ENCODE measurements at regions not wholly inside any gene's neighbourhood (a gene's known extent, or its start where the extent isn't known, plus 50 kb on each side); places are given as distances from the start of the nearest gene placed in this dataset.

GRCh38 chr7:45394117-45394708 is 180.0 kb upstream of the ADCY1 start:
- no peak overlapping the region for H3K4me3 ChIP-seq (ENCODE audit: low read length)
- DNase-seq (ENCODE audit: low read depth, low spot score), result no peak

- no peak overlapping the region for H3K4me3 ChIP-seq (ENCODE audit: low read length)
- DNase-seq (ENCODE audit: low read depth, low spot score), result no peak
Measured at GRCh38 chr7:45399069-45399468, 175.1 kb upstream of the ADCY1 start.

- no peak overlapping the region for H3K4me3 ChIP-seq (ENCODE audit: low read length)
- no peak for DNase-seq (ENCODE audit: low read depth, low spot score)
Measured at GRCh38 chr7:45400680-45401079, 173.5 kb upstream of the ADCY1 start.

- DNase-seq (ENCODE audit: low read depth, low spot score), result no peak
- H3K4me3 ChIP-seq (ENCODE audit: low read length), result no peak overlapping the region
Measured at GRCh38 chr7:45401155-45401554, 173.0 kb upstream of the ADCY1 start.

- DNase-seq (ENCODE audit: low read depth, low spot score), result no peak
- no peak overlapping the region for H3K4me3 ChIP-seq (ENCODE audit: low read length)
Measured at GRCh38 chr7:45401851-45402250, 172.3 kb upstream of the ADCY1 start.

GRCh38 chr7:45402480-45403218 is 171.5 kb upstream of the ADCY1 start:
- no peak overlapping the region for H3K4me3 ChIP-seq (ENCODE audit: low read length)
- DNase-seq (ENCODE audit: low read depth, low spot score), result peak; percentile 3

- no peak overlapping the region for H3K4me3 ChIP-seq (ENCODE audit: low read length)
- DNase-seq (ENCODE audit: low read depth, low spot score), result no peak
Measured at GRCh38 chr7:45404622-45405021, 169.5 kb upstream of the ADCY1 start.

- DNase-seq (ENCODE audit: low read depth, low spot score), result no peak
- no peak overlapping the region for H3K4me3 ChIP-seq (ENCODE audit: low read length)
Measured at GRCh38 chr7:45407730-45408408, 166.3 kb upstream of the ADCY1 start.

- no peak for DNase-seq (ENCODE audit: low read depth, low spot score)
- H3K4me3 ChIP-seq (ENCODE audit: low read length), result no peak overlapping the region
Measured at GRCh38 chr7:45408409-45408737, 165.8 kb upstream of the ADCY1 start.

GRCh38 chr7:45410893-45411292 is 163.3 kb upstream of the ADCY1 start:
- DNase-seq (ENCODE audit: low read depth, low spot score), result no peak
- no peak overlapping the region for H3K4me3 ChIP-seq (ENCODE audit: low read length)

GRCh38 chr7:45413419-45413818 is 160.7 kb upstream of the ADCY1 start:
- no peak for DNase-seq (ENCODE audit: low read depth, low spot score)

GRCh38 chr7:45414226-45414625 is 159.9 kb upstream of the ADCY1 start:
- H3K4me3 ChIP-seq (ENCODE audit: low read length), result no peak overlapping the region
- DNase-seq (ENCODE audit: low read depth, low spot score), result no peak

More at GRCh38 chr7:45413419-45413818, 160.7 kb upstream of the ADCY1 start:
- no peak overlapping the region for H3K4me3 ChIP-seq (ENCODE audit: low read length)

GRCh38 chr7:45415265-45415664 is 158.9 kb upstream of the ADCY1 start:
- no peak for DNase-seq (ENCODE audit: low read depth, low spot score)
- H3K4me3 ChIP-seq (ENCODE audit: low read length), result no peak overlapping the region

- no peak for DNase-seq (ENCODE audit: low read depth, low spot score)
- H3K4me3 ChIP-seq (ENCODE audit: low read length), result no peak overlapping the region
Measured at GRCh38 chr7:45416846-45417245, 157.3 kb upstream of the ADCY1 start.

GRCh38 chr7:45417268-45417667 is 156.9 kb upstream of the ADCY1 start:
- H3K4me3 ChIP-seq (ENCODE audit: low read length), result no peak overlapping the region
- DNase-seq (ENCODE audit: low read depth, low spot score), result no peak

- DNase-seq (ENCODE audit: low read depth, low spot score), result no peak
- no peak overlapping the region for H3K4me3 ChIP-seq (ENCODE audit: low read length)
Measured at GRCh38 chr7:45417735-45418134, 156.4 kb upstream of the ADCY1 start.

GRCh38 chr7:45420843-45421495 is 153.2 kb upstream of the ADCY1 start:
- no peak for DNase-seq (ENCODE audit: low read depth, low spot score)
- no peak overlapping the region for H3K4me3 ChIP-seq (ENCODE audit: low read length)

GRCh38 chr7:45421806-45422205 is 152.4 kb upstream of the ADCY1 start:
- DNase-seq (ENCODE audit: low read depth, low spot score), result no peak
- H3K4me3 ChIP-seq (ENCODE audit: low read length), result no peak overlapping the region

- H3K4me3 ChIP-seq (ENCODE audit: low read length), result no peak overlapping the region
- DNase-seq (ENCODE audit: low read depth, low spot score), result no peak
Measured at GRCh38 chr7:45430397-45430796, 143.8 kb upstream of the ADCY1 start.

GRCh38 chr7:45434167-45434784 is 139.9 kb upstream of the ADCY1 start:
- H3K4me3 ChIP-seq (ENCODE audit: low read length), result no peak overlapping the region
- DNase-seq (ENCODE audit: low read depth, low spot score), result no peak

Data from Jurkat, Clone E6-1 (cell line).